Naive thymus-derived CD4-positive, alpha-beta T cell (primary cell): ENCODE measurements at regions not wholly inside any gene's neighbourhood (a gene's known extent, or its start where the extent isn't known, plus 50 kb on each side); places are given as distances from the start of the nearest gene placed in this dataset.

Source experiments
- ATAC-seq: fragments of 150-1000 bp; cut with Tn5 transposase; 2 replicates; pipeline ENCODE4 v1.10.0; 2021; ENCODE audit warnings: mild to moderate bottlenecking, moderate library complexity
- CTCF ChIA-PET: fragments of 350-600 bp; sonication (Branson Sonifier 250); formaldehyde crosslinking; loops from one replicate; lab custom pipeline; 2021; ENCODE audit warnings: antibody characterized with exemption; lab: Charles Lee
- POLR2A ChIA-PET: fragments of 350-600 bp; sonication (Branson Sonifier 250); formaldehyde crosslinking; loops from one replicate; lab custom pipeline; 2021; ENCODE audit warnings: antibody characterized with exemption, inconsistent platforms; lab: Charles Lee
- DNase-seq, 9 donors: peaks; one replicate each; pipeline versions ENCODE4 v3.0.0 to v3.0.0-alpha.2; 2020 to 2022; ENCODE audit warnings: mixed read lengths in 1 of 9
- H3K27ac ChIP-seq: one replicate; pipeline ENCODE4 v1.7.0; 2013; ENCODE audit warnings: mild to moderate bottlenecking, low read depth, low read length, moderate library complexity
- H3K27me3 ChIP-seq, 2 donors: one replicate each; pipeline ENCODE4 v1.7.0; 2013; ENCODE audit warnings: low read length in 2 of 2, mild to moderate bottlenecking in 2 of 2, moderate library complexity in 2 of 2; ENCODE audit not compliant: control insufficient read depth in 2 of 2, insufficient read depth in 2 of 2
- H3K36me3 ChIP-seq, 3 experiments: 1 replicate in 2 of 3; 2 replicates in 1 of 3; pipeline ENCODE4 v1.7.0; 2013; ENCODE audit warnings: low read length in 3 of 3, mild to moderate bottlenecking in 3 of 3, moderate library complexity in 1 of 3; ENCODE audit not compliant: insufficient read depth in 3 of 3, control insufficient read depth in 2 of 3
- H3K4me1 ChIP-seq, 2 donors: one replicate each; pipeline ENCODE4 v1.7.0; 2013; ENCODE audit warnings: low read length in 2 of 2, mild to moderate bottlenecking in 2 of 2, moderate library complexity in 1 of 2; ENCODE audit not compliant: control insufficient read depth in 2 of 2, insufficient read depth in 2 of 2
- H3K4me3 ChIP-seq: 2 replicates; pipeline ENCODE4 v1.7.0; 2013; ENCODE audit warnings: mild to moderate bottlenecking, low read length
- H3K9me3 ChIP-seq, 3 experiments: 1 replicate in 2 of 3; 2 replicates in 1 of 3; pipeline ENCODE4 v1.7.0; 2013; ENCODE audit warnings: low read length in 3 of 3; ENCODE audit not compliant: control insufficient read depth in 2 of 3
- H3K27ac Mint-ChIP-seq, 9 donors: one replicate each; pipeline ENCODE4 v1.8.0; 2020 to 2022; ENCODE audit warnings: mixed read lengths in 9 of 9, mild to moderate bottlenecking in 8 of 9, moderate library complexity in 5 of 9, inconsistent platforms in 2 of 9
- H3K27me3 Mint-ChIP-seq, 5 donors: one replicate each; pipeline ENCODE4 v1.8.0; 2021 to 2022; ENCODE audit warnings: mixed read lengths in 5 of 5, mild to moderate bottlenecking in 1 of 5
- H3K36me3 Mint-ChIP-seq, 5 donors: one replicate each; pipeline ENCODE4 v1.8.0; 2020 to 2022; ENCODE audit warnings: mixed read lengths in 5 of 5, mild to moderate bottlenecking in 3 of 5, inconsistent platforms in 1 of 5
- H3K4me1 Mint-ChIP-seq, 7 donors: one replicate each; pipeline ENCODE4 v1.8.0; 2020 to 2022; ENCODE audit warnings: mixed read lengths in 7 of 7, mild to moderate bottlenecking in 3 of 7, inconsistent platforms in 1 of 7
- H3K4me3 Mint-ChIP-seq, 10 donors: one replicate each; pipeline ENCODE4 v1.8.0; 2020 to 2022; ENCODE audit warnings: mild to moderate bottlenecking in 10 of 10, mixed read lengths in 10 of 10, moderate library complexity in 6 of 10, inconsistent platforms in 2 of 10
- H3K9me3 Mint-ChIP-seq, 11 donors: one replicate each; pipeline ENCODE4 v1.8.0; 2020 to 2022; ENCODE audit warnings: mixed read lengths in 11 of 11, mild to moderate bottlenecking in 4 of 11, inconsistent platforms in 1 of 11, moderate library complexity in 1 of 11
- intact Hi-C, 2 donors: fragments of 100-400 bp; cut with micrococcal nuclease; formaldehyde crosslinking; loops; one replicate each; pipeline ENCODE4 v1.15.1; 2023

DNA sequence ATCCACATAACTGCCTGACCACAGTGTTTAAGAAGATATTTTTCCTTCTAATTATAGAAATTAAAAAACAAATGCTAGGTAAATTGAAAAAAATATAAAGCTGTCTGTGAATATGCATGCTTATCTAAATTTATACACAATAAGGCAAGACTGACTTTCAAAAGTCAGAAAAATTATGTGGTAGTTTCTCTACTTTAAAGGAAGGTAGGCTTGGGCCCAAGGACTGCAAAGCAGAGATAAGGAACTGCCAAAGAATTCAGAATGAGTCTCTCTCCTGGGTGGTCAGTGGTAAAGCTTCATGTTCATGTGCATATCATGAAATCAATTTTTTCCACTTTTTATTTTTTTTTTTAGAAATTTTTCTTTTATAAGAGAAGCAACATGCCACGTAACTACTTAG is 998.6 kb downstream of the REEP3 start:
- POLR2A ChIA-PET = no interaction called here

DNA sequence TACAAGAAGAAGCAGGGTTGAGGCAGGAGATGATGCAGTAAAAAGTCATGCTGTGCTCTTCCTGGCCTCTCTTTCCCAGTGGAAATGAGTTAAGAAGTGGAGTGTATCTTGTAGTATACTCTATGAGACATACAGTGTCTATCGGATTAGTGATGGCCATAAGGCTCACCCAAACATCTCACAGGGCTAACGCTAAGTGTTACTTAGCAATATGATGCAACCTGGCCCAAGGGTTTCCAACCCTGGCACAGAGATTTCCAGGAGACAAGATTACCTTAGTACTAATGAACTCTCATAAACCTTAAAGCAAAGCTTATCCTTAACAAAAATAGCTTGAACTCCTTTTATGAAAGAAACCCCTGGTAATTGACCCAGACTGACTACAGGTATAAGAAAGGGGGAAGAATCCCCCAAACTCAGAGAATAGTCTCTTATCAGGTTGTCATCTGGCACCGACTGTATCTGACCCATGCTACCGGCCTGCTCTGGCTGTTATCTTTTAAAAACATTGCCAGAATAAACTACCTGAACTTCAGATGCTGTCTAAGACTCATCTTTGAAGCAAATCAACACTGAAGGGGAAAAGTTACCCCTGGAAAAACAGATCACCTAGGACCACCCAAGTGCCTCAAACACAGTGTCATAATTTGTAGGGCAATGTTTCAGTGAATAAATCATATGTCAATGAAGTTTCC is 1002.0 kb downstream of the REEP3 start:
- Mint-ChIP-seq H3K27me3 (no peaks in the 10 kb centered on the region), H3K9me3 (peaks cover 0 to 3% (median 0%) of the 10 kb centered on the region in 11 donors), H3K4me1 (no peaks in the 10 kb centered on the region), H3K27ac (no peak overlapping the region), H3K36me3 (no peaks in the 10 kb centered on the region), H3K4me3 (no peak overlapping the region)
- intact Hi-C loops = no loop called here
- Histone ChIP-seq H3K27me3 (no peaks in the 10 kb centered on the region), H3K27ac (no peak overlapping the region), H3K9me3 (no peaks in the 10 kb centered on the region), H3K36me3 (no peaks in the 10 kb centered on the region), H3K4me3 (no peak overlapping the region), H3K4me1 (no peaks in the 10 kb centered on the region)
- DNase-seq (no peak), ATAC-seq (no peak)
- ChIA-PET POLR2A (no interaction called here), CTCF (no interaction called here)

More for the DNA sequence above, 998.6 kb downstream of the REEP3 start:
- CTCF ChIA-PET = no interaction called here
- H3K27ac Mint-ChIP-seq = no peak overlapping the region
- H3K4me1 Mint-ChIP-seq = no peaks in the 10 kb centered on the region
- H3K4me3 Mint-ChIP-seq = no peak overlapping the region
- Histone ChIP-seq H3K4me3 (no peak overlapping the region), H3K36me3 (no peaks in the 10 kb centered on the region), H3K27ac (no peak overlapping the region), H3K9me3 (no peaks in the 10 kb centered on the region), H3K4me1 (no peaks in the 10 kb centered on the region), H3K27me3 (no peaks in the 10 kb centered on the region)
- intact Hi-C loops = no loop called here
- H3K36me3 Mint-ChIP-seq = no peaks in the 10 kb centered on the region
- no peak for ATAC-seq
- no peaks in the 10 kb centered on the region for H3K27me3 Mint-ChIP-seq
- H3K9me3 Mint-ChIP-seq = peaks cover 0 to 6% (median 0%) of the 10 kb centered on the region in 11 donors
- DNase-seq = no peak

DNA sequence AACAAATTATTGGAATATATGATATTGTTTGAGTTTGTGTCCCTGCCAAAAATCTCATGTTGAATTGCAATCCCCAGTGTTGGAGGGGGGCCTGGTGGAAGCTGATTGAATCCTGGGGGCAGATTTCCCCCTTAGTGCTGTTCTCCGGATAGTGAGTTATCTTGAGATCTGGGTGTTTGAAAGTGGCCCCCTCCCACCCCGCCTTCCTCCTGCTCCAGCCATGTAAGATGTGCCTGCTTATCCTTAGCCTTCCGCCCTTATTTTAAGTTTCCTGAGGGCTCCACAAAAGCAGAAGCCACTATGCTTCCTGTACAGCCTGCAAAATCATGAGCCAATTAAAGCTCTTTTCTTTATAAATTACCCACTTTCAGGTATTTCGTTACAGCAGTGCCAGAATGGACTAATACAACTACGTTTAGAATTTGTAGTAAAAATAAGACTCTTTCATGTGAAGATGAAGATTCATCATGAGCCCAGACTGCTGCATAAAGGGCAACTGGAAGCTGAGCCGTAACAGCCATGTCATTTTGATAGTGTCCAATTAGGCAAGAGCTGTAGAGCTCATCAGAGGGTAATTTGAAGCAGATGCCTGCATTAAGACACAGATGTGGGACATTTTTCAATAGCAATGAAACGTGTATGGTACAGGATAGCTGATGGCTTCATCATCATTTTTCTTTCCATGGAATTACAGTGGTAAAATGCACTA is 1007.2 kb downstream of the REEP3 start:
- POLR2A ChIA-PET = no interaction called here
- H3K36me3 Mint-ChIP-seq = no peaks in the 10 kb centered on the region
- no peak overlapping the region for H3K27ac Mint-ChIP-seq
- DNase-seq (no peak), ATAC-seq (no peak)
- Histone ChIP-seq H3K4me1 (no peaks in the 10 kb centered on the region), H3K4me3 (no peak overlapping the region), H3K27ac (no peak overlapping the region), H3K9me3 (no peaks in the 10 kb centered on the region), H3K27me3 (no peaks in the 10 kb centered on the region), H3K36me3 (no peaks in the 10 kb centered on the region)
- intact Hi-C loops = no loop called here
- H3K9me3 Mint-ChIP-seq = peaks cover 0 to 5% (median 0%) of the 10 kb centered on the region in 11 donors
- CTCF ChIA-PET = no interaction called here
- no peaks in the 10 kb centered on the region for H3K4me1 Mint-ChIP-seq
- no peak overlapping the region for H3K4me3 Mint-ChIP-seq
- H3K27me3 Mint-ChIP-seq = no peaks in the 10 kb centered on the region

DNA sequence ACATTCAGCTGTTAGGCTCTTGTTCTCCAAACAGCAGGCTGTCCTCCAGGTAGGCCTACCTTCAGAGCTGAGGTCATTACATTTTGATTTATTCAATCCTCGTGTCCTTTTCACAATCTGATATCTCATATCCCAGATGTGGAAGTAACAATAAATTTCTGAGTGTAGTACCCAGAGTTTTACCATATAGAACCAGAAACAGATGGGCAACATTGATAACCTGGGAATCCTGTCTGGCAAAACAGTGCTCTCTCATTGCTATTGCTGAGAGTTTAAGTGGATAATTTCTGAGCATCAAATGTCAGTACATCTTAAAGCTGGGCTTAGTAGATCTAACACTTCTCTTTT is 1007.8 kb downstream of the REEP3 start:
- ATAC-seq (no peak), DNase-seq (no peak)
- H3K36me3 Mint-ChIP-seq = no peaks in the 10 kb centered on the region
- H3K9me3 Mint-ChIP-seq = peaks cover 0 to 5% (median 0%) of the 10 kb centered on the region in 11 donors
- H3K27ac Mint-ChIP-seq = no peak overlapping the region
- POLR2A ChIA-PET = no interaction called here
- Histone ChIP-seq H3K27ac (no peak overlapping the region), H3K9me3 (no peaks in the 10 kb centered on the region), H3K4me3 (no peak overlapping the region), H3K4me1 (no peaks in the 10 kb centered on the region), H3K27me3 (no peaks in the 10 kb centered on the region), H3K36me3 (no peaks in the 10 kb centered on the region)
- intact Hi-C loops = no loop called here
- no peaks in the 10 kb centered on the region for H3K27me3 Mint-ChIP-seq
- H3K4me1 Mint-ChIP-seq = no peaks in the 10 kb centered on the region
- no peak overlapping the region for H3K4me3 Mint-ChIP-seq
- CTCF ChIA-PET = no interaction called here

DNA sequence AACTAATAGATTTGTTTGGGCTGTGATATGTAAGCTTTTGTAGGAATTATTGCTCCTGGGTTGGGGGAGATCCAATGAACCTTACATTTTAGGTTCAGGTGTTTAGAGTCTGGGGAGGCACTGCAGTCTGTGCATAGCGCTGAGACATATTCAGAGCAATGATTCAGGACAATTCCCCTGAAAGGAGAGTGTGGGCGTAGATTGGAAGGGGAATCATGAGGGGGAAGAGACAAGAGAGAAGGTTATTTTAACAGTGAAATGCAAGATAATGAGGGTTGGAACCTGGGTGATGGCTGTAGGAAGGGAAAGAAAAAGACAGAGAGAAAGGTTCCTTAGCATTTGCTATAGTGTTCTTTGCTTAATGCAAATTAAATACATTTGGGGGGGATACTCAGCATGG is 1013.4 kb downstream of the REEP3 start:
- no peak overlapping the region for H3K27ac ChIP-seq
- no peaks in the 10 kb centered on the region for H3K9me3 ChIP-seq
- no peaks in the 10 kb centered on the region for H3K4me1 ChIP-seq
- H3K4me3 ChIP-seq = no peak overlapping the region
- Mint-ChIP-seq H3K9me3 (peaks cover 0 to 6% (median 0%) of the 10 kb centered on the region in 11 donors), H3K27me3 (peaks cover 0 to 3% (median 0%) of the 10 kb centered on the region in 5 donors), H3K4me3 (no peak overlapping the region), H3K4me1 (no peaks in the 10 kb centered on the region), H3K36me3 (no peaks in the 10 kb centered on the region), H3K27ac (no peak overlapping the region)
- no peaks in the 10 kb centered on the region for H3K36me3 ChIP-seq
- DNase-seq = no peak
- POLR2A ChIA-PET = no interaction called here
- CTCF ChIA-PET = no interaction called here
- ATAC-seq = no peak
- intact Hi-C loops = no loop called here
- H3K27me3 ChIP-seq = no peaks in the 10 kb centered on the region

DNA sequence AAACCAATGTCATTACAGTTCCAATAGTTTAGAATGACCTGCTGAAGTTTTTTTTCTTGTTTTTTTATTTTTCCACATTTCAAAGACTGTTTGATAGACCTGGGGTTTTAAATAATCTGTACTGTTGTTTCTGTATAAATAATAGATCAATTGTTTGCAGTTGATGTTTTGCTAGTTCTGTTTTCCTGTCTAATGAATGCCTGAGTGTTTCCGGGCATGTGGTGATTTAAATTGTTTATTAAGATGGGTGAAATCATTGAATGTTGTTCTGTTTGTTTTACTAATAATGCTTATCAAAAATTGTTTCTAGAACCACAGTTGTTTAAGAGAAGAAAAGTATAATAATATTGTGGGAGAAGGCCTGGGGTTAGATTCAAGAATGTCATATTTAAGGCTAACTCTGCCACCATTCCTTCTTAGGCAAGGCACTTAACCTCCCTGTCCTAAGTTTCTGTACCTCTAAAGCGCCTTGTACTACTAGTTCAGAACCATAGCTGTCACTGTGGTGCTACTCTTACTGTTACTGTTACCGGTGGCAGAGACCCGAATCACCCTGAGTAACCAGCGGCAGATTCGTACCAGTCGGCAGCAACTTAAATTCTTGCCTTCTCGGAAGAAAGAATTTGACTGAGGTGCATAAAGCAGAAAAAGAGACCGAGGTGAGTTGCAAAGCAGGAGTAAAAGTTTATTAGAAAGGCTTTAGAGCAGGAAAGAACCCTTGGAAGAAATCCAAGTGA is 1014.1 kb downstream of the REEP3 start:
- Histone ChIP-seq H3K27ac (no peak overlapping the region), H3K9me3 (no peaks in the 10 kb centered on the region), H3K36me3 (no peaks in the 10 kb centered on the region), H3K27me3 (no peaks in the 10 kb centered on the region), H3K4me1 (no peaks in the 10 kb centered on the region), H3K4me3 (no peak overlapping the region)
- ATAC-seq (no peak), DNase-seq (no peak)
- H3K4me1 Mint-ChIP-seq = no peaks in the 10 kb centered on the region
- H3K9me3 Mint-ChIP-seq = peaks cover 0 to 5% (median 0%) of the 10 kb centered on the region in 11 donors
- H3K27me3 Mint-ChIP-seq = peaks cover 0 to 3% (median 0%) of the 10 kb centered on the region in 5 donors
- ChIA-PET CTCF (no interaction called here), POLR2A (no interaction called here)
- H3K27ac Mint-ChIP-seq = no peak overlapping the region
- H3K36me3 Mint-ChIP-seq = no peaks in the 10 kb centered on the region
- H3K4me3 Mint-ChIP-seq = no peak overlapping the region
- intact Hi-C loops = no loop called here
